ENCODE measurements at regions not wholly inside any gene's neighbourhood (a gene's known extent, or its start where the extent isn't known, plus 50 kb on each side); places are given as distances from the start of the nearest gene placed in this dataset.

DNA sequence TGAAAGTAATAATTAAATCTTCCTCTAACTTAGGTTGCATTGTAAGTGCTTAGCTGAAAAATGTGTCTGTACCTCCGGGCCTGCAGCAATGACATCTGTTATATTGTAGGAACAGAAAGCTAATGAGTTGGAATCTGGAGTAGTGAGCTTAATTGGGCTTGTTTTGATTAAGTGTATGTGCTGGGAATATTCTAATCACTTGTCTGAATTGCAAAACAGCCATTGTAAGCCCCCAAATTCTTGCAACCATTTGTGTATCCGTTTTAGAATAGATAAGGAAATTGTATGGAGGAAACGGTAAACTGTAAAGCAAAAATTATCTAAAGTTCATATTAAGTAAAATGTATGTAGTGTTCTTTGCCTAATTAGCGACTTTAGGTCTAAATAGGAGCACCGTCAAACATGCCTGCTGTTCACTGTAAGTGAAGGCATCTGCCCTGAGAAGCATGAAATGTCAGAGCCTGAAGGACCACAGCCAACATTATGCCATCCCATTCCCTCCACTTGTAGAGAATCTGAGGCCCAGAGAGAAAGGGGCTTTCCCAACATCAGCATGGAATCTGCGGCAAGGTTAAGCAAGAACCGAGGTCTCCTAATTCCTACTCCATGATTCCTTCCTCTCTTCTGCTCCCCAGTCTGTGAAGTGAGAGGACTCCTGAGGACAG, 466.4 kb downstream of the TDRD15 start:
- TF ChIP-seq RAD21 (IDR thresholded peaks at IDR 0.05; ENCODE audit: low read depth), result no peak
- no peak for TF ChIP-seq ZFX (IDR thresholded peaks at IDR 0.05)
- no peak for TF ChIP-seq ZBTB33 (IDR thresholded peaks at IDR 0.05; ENCODE audit: extremely low read depth, insufficient replicate concordance, low read length)
- no peak for TF ChIP-seq REST (IDR thresholded peaks at IDR 0.05; ENCODE audit: low read depth)
- TF ChIP-seq CTCF (IDR thresholded peaks at IDR 0.05 in 2 of 3, conservative IDR thresholded peaks at IDR 0.05 in 1 of 3; ENCODE audit: borderline replicate concordance in 1 of 3, insufficient read depth in 1 of 3, low read depth in 2 of 3, low read length in 2 of 3), result no peak
- TF ChIP-seq SRF (IDR thresholded peaks at IDR 0.05; ENCODE audit: low read depth), result no peak
- TF ChIP-seq ATF3 (IDR thresholded peaks at IDR 0.05), result no peak
- no peak for TF ChIP-seq CEBPB (IDR thresholded peaks at IDR 0.05; ENCODE audit: low read depth)
- no peak for TF ChIP-seq ELF1 (IDR thresholded peaks at IDR 0.05; ENCODE audit: borderline replicate concordance, low read depth)
- TF ChIP-seq POLR2AphosphoS5 (IDR thresholded peaks at IDR 0.05; ENCODE audit: low read depth, low read length), result no peak
- TF ChIP-seq SP1 (IDR thresholded peaks at IDR 0.05; ENCODE audit: low read depth), result no peak
- no peak for TF ChIP-seq POLR2A (IDR thresholded peaks at IDR 0.05; ENCODE audit: borderline replicate concordance, extremely low read depth, insufficient read depth, insufficient read length)
- TF ChIP-seq EZH2 (IDR thresholded peaks at IDR 0.05), result no peak
